ENCODE measurements at regions not wholly inside any gene's neighbourhood (a gene's known extent, or its start where the extent isn't known, plus 50 kb on each side); places are given as distances from the start of the nearest gene placed in this dataset.
"Not testable (repeated sequence)": the region's sequence is repeated elsewhere in the genome, so short reads cannot be mapped to it uniquely, and the experiment has no call there.

GRCh38 chr2:131673400-131674173 lies 145.9 kb downstream of the CCDC74A start:
- peak; percentile 14 for DNase-seq (ENCODE audit: low read depth)
- TF ChIP-seq CTCF (IDR thresholded peaks at IDR 0.05; ENCODE audit: control insufficient read depth, insufficient read depth, low read depth, low read length, missing control alignments) = peak; percentile 90
- peak overlapping the region; percentile 14 for H3K4me3 ChIP-seq (ENCODE audit: control insufficient read depth, low read depth, low read length)

- DNase-seq (ENCODE audit: low read depth) = no peak
- H3K4me3 ChIP-seq (ENCODE audit: control insufficient read depth, low read depth, low read length) = no peak overlapping the region
- no peak for TF ChIP-seq CTCF (IDR thresholded peaks at IDR 0.05; ENCODE audit: control insufficient read depth, insufficient read depth, low read depth, low read length, missing control alignments)
These were observed 146.5 kb downstream of the CCDC74A start for GRCh38 chr2:131674174-131674507.

GRCh38 chr2:131681611-131682121 lies 154.0 kb downstream of the CCDC74A start:
- not testable (repeated sequence) for DNase-seq (ENCODE audit: low read depth)
- H3K4me3 ChIP-seq (ENCODE audit: control insufficient read depth, low read depth, low read length) = peak overlapping the region; percentile 98

GRCh38 chr2:131682122-131682944 lies 154.6 kb downstream of the CCDC74A start:
- DNase-seq (ENCODE audit: low read depth) = peak; percentile 57
- peak overlapping the region; percentile 98 for H3K4me3 ChIP-seq (ENCODE audit: control insufficient read depth, low read depth, low read length)
- TF ChIP-seq CTCF (IDR thresholded peaks at IDR 0.05; ENCODE audit: control insufficient read depth, insufficient read depth, low read depth, low read length, missing control alignments) = peak; percentile 44

- DNase-seq (ENCODE audit: low read depth) = not testable (repeated sequence)
- peak overlapping the region; percentile 98 for H3K4me3 ChIP-seq (ENCODE audit: control insufficient read depth, low read depth, low read length)
These were observed 155.2 kb downstream of the CCDC74A start for GRCh38 chr2:131682945-131683330.

GRCh38 chr2:131684631-131685316 lies 157.1 kb downstream of the CCDC74A start:
- DNase-seq (ENCODE audit: low read depth) = peak; percentile 43
- H3K4me3 ChIP-seq (ENCODE audit: control insufficient read depth, low read depth, low read length) = peak overlapping the region; percentile 9; the same call in 1 of the 2 replicates

GRCh38 chr2:131686164-131686893 lies 158.6 kb downstream of the CCDC74A start:
- DNase-seq (ENCODE audit: low read depth); H3K4me3 ChIP-seq (ENCODE audit: control insufficient read depth, low read depth, low read length): not testable (repeated sequence)

GRCh38 chr2:131686894-131687238 lies 159.2 kb downstream of the CCDC74A start:
- DNase-seq (ENCODE audit: low read depth); H3K4me3 ChIP-seq (ENCODE audit: control insufficient read depth, low read depth, low read length): not testable (repeated sequence)

GRCh38 chr2:131689066-131689465 lies 161.4 kb downstream of the CCDC74A start:
- H3K4me3 ChIP-seq (ENCODE audit: control insufficient read depth, low read depth, low read length); DNase-seq (ENCODE audit: low read depth): not testable (repeated sequence)

GRCh38 chr2:131711268-131711667 lies 183.6 kb downstream of the CCDC74A start:
- not testable (repeated sequence) for DNase-seq (ENCODE audit: low read depth); H3K4me3 ChIP-seq (ENCODE audit: control insufficient read depth, low read depth, low read length)

GRCh38 chr2:131717907-131718306 lies 190.2 kb downstream of the CCDC74A start:
- H3K4me3 ChIP-seq (ENCODE audit: control insufficient read depth, low read depth, low read length); DNase-seq (ENCODE audit: low read depth): not testable (repeated sequence)

- not testable (repeated sequence) for DNase-seq (ENCODE audit: low read depth)
These were observed 193.5 kb downstream of the CCDC74A start for GRCh38 chr2:131721163-131721562.

GRCh38 chr2:131722256-131722655 lies 194.6 kb downstream of the CCDC74A start:
- H3K4me3 ChIP-seq (ENCODE audit: control insufficient read depth, low read depth, low read length); DNase-seq (ENCODE audit: low read depth): not testable (repeated sequence)

More at GRCh38 chr2:131721163-131721562, 193.5 kb downstream of the CCDC74A start:
- H3K4me3 ChIP-seq (ENCODE audit: control insufficient read depth, low read depth, low read length) = not testable (repeated sequence)
